AG08395 (cell line): ENCODE measurements at regions not wholly inside any gene's neighbourhood (a gene's known extent, or its start where the extent isn't known, plus 50 kb on each side); places are given as distances from the start of the nearest gene placed in this dataset.
A peak's percentile ranks its signal among the peaks of the same experiment; 100 is the strongest.
"Not testable (repeated sequence)": the region's sequence is repeated elsewhere in the genome, so short reads cannot be mapped to it uniquely, and the experiment has no call there.

ENCODE experiments used
- DNase-seq: peaks from one replicate; pipeline ENCODE4 v3.0.0; 2012; ENCODE audit warnings: mixed read lengths, low spot score

DNA sequence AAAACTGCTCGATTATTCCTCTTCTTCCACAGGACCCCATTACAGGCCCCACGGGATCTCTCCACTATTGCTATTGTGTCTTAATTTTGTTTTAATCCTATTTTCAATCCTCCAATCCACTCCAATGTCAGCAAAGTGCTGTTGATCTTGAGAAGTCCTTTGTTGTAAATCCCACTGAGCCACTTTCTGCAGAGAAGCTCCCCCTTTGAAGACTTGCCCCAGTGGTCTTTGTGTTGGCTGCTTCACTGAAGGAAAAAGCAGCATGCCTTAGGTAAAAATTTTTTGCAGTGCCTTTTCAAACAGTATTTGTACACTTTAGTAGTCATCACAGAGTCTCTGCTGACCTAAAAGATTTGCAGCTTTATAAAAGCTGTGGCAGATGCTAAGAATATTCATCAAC, 252.0 kb upstream of the SLC7A11 start:
- no peak for DNase-seq

DNA sequence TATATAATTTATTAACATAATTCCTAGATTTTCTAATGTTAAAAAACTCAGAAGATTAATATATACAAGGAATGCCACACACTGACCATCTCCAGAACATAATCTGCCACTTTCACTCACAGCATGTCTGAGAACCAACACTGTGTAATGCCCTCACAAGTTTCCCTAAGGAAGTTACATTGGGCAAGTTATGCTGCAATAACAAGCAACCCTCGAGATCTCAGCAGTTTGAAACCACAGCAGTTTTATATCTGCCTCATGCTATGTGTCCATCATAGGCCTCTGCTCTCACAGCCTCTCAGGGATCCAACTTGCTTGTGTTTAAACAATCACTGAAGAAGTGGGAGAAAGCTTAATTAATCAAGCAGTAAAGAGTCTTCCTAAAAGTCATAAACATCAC, 250.0 kb upstream of the SLC7A11 start:
- no peak for DNase-seq

DNA sequence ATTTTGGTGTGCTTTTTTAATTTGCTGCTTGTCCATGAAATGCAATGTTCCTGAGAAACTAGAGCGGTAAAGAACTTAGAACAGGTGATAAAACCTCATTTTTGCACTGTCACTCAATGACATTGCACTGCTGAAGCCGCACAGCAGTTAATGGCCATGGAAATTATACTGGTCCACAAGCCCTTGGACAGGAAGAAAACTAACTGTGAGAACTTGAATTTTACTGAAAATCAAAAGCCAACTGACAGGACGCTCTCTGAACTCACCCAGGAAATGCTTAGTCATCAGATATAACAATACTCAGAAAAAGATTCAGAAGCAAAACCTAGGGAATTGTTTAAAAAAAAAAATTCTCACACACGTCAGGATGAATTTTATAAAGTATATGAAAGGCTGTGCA, 246.4 kb upstream of the SLC7A11 start:
- no peak for DNase-seq

DNA sequence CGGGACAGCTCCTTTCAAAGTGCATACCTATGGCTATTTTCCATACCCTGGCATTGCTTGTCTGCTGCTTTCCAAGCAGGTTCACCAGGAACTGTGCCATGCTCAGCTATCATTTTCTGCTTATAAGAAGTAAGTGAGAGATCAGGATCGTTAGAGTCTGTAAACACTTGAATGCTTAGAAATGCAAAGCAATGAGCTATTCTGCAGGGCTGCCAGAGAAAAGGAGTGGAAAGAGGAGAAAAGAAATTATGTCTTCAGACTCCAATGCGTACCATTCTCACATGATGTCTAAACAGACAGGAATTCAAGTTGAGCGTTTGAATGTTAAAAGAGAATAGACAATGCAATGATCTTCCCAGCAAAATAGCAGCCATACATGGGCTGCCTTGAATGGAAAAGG, 245.5 kb upstream of the SLC7A11 start:
- no peak for DNase-seq

DNA sequence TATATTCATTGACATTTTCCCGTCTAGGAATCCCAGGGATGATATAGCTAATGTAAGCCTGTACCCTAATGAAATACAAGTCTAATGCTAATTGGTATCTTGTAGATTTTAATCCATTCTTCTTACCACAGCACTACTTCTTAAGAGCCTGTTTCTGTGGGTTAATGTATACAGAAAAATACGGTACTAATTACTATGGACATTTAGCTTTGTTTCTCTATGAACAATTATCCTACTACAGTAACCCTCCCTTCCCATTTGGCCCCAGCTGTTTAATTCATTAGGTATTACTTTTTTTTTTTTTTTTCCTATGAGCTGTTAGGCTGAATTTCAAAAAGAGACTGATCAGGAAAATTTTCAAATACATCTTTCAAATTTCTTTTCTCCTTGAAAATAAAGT, 245.1 kb upstream of the SLC7A11 start:
- no peak for DNase-seq

DNA sequence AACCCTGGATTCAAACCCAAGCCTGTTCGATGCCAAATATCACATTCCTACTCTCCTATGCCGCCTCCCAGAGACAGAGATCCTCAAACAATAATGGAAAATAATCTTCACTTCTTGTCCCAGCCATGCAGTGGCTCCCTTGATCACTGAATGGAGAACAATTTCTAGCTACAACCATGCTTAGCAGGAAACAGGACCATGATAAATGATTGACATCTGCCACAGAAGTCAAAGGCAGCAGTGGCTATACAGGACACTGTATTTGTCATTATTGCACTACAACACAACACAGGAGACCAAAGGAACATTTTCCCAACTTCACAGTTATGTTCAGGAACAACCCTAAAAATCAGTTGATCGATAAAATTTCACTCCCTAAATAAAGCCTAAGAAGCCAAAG, 243.3 kb upstream of the SLC7A11 start:
- no peak for DNase-seq

DNA sequence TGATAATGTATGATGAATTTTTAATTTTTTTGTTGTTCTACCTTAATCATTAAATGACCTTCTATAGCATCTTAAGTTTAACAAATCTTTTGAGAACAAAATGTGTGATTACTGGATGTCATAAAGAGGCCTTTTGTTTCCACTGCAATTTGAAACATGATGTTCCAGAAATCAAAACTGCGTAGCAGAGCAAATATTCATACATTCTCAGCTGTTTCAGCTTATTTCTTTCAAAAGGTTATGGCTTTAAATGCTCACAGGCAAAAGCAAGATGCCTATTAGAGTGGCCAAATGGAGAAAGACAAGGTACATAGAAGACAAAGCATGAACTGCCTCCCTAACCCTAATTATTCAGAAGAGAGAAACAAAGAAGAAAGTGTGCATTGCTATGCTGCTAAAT, 233.0 kb upstream of the SLC7A11 start:
- no peak for DNase-seq

DNA sequence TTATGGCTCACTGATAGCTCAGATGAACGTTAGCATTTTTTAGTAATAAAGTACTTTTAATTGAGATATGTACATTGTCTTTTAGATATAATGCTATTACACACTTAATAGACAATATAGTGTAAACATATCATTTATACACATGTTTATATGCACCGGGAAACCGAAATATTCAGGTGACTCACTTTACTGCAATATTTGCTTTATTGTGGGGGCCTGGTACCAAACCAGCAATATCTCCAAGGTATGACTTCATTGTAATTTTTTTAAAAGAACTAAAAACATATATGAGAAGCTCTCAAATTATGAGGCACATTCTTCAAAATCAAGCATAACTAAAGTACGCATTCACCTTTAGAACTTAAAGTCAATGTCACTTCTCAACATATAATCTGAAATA, 231.2 kb upstream of the SLC7A11 start:
- DNase-seq, result no peak

DNA sequence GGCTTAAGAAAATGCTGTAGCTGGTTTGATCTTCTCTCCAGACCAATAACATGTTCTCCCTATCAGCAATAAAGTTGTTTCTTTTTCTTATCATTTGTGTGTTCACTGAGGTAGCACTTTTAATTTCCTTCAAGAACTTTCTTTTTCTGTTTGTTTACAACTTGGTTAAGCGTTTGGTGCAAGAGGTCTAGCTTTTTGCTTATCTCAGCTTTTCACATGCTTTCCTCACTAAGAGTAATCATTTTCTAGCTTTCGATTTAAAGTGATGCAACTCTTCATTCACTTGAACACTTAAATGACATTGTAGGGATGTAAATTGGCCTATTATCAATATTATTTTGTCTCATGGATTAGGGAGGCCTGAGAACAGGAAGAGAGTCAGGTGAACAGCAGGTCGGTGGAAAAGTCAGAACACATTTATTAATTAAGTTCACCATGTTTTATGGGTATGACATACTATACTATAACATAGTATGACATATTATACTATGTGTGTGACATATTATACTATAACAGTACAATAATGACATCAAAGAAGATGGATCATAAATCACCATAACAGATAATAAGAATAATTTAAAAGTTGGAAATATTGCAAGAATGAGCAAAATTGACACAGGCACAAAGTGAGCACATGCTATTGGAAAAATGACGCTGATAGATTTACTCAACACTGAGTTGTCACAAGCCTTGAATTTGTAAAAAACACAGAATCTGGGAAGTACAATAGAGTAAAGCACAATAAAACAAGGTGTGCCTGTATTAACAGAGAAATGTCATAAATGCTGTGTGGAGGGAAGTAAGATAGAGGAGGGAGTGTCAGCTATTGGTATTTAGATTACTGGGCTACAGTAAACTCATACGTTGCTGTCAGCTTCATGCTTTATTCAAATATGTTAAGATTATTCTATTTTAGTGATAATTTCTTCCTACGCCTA, 218.6 kb upstream of the SLC7A11 start:
- DNase-seq, result no peak

DNA sequence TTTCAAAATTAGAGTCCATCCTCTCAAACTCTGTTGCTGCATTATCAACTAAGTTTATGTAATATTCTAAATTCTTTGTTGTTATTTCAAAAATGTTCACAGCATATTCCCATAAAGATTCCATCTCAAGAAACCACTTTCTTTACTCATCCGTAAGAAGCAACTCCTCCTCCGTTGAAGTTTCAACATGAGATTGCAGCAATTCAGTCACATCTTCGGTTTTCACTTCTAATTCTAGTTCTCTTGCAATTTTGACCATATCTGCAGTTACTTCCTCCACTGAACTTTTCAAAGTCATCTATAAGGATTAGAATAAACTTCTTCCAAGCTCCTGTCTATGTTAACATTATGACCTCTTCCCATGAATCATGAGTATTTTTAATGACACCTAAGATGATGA, 216.6 kb upstream of the SLC7A11 start:
- no peak for DNase-seq

DNA sequence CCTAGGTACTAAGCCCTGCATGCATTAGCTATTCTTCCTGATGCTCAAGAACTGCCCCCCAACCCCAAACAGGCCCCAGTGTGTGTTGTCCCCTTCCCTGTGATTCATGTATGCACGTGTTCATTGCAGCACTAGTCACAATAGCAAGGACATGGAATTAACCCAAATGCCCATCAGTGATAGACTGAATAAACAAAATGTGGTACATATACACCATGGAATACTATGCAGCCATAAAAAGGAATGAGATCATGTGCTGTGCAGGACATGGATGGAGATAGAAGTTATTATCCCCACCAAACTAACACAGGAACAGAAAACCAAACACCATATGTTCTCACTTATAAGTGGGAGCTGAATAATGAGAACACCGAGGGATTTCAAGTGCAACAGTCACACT, 214.2 kb upstream of the SLC7A11 start:
- not testable (repeated sequence) for DNase-seq

DNA sequence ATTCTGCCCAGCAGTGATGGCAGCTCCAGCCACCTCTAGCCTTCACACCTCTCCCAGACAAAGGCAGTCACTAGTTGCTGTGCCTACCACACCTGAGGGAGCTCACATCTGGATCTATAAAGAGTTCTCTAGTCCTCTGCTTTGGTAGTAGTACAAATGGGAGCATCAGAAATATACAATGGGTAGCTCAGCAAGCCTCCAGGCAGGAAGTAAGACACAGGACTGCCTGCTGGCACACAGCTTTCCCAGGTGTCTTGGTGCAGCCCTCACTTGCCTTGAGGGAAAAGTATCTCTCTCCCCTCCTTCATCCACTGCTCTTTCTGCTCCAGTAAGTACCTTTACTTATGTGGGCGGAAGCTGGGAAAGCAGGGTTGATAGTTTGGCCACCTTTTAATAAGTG, 212.9 kb upstream of the SLC7A11 start:
- no peak for DNase-seq

DNA sequence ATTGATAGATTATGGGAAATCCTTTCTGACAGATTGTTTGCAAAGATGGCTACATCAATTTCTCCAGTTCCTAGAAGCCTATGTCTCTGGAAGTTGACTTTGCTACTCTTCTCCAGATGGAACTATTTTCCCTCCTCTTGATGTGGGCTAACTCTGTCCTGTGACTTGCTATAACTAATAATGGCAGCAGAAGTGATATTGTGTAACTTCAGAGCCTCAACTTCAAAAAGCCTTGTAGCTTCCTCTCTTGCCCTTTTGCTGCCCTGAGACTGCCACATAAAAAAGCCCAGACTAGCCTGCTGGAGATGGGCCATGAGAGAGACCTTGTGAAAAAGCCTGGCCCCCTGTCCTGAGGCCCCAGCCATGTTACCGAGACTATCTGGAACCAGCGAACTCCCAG, 210.7 kb upstream of the SLC7A11 start:
- DNase-seq, result no peak

DNA sequence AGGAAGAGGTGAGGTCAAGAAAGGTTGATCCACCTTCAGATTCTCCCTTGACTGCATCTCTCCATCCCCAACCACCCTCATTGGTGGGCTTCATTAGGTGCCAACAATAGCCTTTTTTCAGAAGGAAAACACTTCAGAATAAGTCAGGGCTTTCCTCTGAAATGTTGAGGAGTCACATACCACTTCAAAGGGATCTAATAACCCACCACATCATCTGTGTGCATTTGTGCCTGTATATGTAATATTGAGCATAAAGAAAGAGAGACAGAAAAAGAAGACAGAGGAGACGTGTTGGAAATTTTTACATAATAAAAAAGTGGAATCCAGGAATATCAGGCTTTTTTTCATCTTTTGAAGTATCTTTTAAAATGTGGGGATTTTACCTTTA, 209.1 kb upstream of the SLC7A11 start:
- no peak for DNase-seq

DNA sequence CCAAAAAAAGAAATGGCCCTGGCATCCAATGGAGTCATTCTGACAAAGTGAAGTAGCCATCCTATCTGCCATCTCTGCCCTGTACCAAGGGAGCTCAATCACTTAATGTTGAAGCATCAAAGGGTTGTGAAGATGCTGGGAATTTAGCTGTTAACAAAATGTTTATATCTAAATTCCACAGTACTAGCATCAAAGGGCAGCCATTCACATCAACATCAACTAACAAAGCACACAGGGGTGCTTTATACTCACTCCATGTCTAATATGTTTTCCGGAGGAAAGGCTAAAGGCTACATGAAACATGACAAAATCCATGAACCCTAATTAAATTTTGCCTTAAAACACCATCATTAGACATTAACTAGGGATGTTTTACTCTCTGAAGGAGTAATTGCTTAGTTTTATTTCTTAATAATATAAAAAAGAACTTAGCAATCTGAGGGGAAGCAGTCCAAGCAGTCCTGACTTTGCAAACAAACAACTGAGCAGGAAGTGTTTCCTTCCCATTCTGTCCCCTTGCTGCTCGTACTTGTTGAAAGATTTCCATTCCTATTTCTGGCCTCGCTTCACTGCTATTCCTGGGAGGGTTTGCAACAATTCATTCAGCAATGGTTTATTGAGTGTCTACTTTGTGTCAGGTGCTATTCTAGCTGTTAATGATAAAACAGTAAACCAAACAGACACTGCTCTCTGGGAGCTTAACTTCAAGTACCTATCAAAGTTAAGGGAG, 208.6 kb upstream of the SLC7A11 start:
- DNase-seq, result no peak

DNA sequence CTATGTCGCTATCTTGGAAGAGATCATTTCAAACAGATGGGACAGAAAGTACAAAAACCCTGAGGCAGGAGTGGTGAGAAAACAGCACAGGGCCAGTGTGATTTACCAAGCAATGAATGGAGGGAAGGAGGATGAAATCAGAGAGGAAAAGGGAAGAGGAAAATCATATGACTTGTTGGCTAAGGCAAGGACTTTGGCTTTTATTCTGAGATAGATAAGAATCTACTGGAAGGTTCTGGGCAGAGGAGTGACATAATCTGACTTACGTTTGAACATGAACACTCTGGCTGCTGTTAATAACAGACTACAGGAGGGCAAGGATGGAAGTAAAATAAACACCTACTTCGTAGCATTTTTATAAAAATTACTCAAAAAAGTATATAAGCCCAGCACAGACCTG, 207.8 kb upstream of the SLC7A11 start:
- no peak for DNase-seq

DNA sequence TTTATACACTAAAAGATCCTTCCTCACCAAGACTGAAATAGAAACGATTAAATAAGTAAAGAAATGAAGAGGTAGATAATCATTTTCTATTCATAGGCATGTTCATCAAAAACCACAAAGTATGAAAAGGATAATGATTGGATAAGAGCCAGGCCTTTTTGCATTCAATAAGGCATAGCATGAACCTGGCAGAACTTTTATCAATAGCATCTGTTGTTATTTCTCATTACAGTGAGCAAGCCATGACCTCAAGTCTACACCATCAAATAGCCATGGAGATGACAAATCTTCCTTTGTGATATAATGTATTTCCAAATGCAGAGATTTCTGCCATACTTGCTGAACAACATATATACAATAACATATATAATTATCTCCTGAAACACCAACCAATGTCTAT, 206.0 kb upstream of the SLC7A11 start:
- DNase-seq, result no peak

DNA sequence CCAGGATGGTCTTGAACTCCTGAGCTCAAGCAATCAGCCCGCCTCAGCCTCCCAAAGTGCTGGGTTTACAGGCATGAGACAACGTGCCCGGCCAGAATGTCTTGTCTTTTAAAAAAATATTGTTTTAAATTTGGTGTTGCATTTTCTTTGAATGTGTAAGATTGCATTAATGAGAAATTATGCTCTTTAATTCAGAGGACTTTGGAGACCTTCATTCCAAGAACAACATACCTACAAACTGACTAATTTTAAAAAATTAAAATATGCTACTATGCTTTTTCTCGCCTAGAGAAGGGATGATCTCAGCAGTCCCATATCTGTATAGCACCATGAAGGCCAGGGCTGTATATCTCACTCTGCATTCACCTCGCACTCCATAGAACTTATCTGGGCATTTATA, 204.3 kb upstream of the SLC7A11 start:
- DNase-seq, result no peak

DNA sequence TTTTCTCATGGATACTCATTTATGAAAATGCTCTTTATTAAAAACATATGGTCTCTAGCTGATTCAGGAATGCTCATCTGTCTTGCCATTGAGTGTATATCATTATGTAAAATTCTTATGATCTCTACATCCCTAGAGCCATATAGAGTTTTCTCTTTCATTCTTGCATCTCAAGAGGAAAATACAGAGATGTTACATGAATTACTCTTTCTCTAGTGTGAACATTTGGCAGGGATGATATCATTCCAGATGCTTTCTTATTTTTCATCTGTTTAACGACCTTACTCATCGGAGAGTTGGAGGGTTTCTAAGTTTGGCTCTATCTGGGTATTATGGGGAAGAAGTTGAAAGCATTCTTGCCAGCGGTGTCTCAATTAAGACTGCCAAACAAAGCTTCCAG, 202.9 kb upstream of the SLC7A11 start:
- DNase-seq, result peak; percentile 61

DNA sequence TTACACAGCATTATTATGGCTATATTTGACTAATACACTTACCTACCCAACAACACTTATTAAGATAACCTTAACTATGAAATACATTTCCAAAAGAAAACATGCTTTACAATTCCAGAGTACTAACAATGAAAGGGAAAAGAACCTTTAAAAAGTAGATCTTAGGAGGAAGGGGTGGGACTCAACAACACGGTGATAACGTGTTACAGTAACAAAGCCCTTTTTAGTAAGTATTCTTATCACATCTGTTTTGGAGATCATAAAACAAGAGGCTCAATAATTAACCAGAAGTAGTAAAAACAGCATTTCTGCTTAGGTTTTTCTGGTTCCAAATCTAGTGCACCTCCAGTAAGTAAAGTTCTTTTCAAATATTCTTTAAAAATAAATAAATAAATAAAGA, 202.1 kb upstream of the SLC7A11 start:
- DNase-seq, result no peak

DNA sequence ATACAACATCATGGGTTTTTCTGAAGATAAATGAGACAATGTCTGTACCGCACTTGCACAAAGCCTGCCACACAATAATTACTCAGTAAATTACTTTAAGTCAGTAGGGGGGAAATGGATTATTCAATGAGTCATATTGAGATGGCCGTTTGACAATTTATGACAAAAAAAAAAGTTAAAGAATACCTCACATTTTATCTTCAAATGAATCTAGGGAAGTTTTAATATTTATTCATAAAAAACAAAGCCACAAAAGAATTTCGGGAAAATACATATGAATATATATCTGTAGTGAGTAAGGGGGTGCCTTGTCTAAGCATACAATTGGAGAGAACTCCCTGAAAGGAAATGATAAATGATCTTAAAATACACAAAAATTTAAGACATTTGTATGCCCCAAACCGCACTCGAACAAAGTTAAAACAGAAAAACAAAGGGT, 197.0 kb upstream of the SLC7A11 start:
- no peak for DNase-seq

DNA sequence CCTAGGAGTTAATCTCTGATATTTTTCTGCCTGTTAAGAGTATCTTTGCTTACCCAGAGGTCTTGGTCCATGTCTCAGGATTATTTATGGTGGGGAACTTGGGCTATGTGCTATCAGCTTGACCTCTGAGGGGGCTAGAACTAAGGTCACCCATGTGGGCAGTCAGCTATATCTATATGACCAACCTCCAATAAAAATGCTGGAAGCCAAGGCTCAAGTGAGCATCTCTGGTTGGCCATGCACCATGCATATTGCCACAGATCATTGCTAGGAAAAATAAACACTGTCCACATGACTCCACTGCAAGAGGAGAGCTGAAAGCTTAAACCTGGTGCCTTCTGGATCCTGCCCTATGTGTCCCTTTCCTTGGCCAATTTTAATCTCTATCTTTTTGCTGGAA, 196.5 kb upstream of the SLC7A11 start:
- no peak for DNase-seq

DNA sequence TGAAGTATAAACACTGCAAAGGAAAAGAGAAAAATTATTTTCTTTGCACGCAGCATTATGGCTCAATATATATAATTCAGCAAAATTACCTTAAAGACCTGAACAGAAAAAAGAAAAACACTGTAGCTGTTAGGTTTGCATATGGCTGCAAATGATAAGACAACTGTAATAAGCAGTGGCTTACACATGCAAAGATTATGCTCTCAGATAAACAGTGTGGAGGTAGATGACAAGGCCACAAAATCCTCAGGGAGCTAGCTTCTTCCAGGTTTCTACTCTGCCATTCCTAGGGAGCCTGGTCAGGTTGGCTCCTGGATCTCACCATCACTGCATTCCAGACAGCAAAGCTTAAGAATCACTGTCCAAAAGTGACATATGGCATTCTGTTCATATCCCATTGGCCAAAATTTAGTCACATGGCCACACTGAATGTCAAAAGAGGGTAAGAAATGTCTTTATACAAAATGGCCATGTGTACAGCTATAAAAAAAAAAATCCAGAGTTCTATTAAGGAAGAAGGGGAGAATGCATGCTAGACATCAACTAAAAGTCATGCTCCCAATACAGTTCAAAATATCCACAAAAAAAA, 195.2 kb upstream of the SLC7A11 start:
- DNase-seq, result no peak
